Left lung (tissue), 4 donors: ENCODE measurements at regions not wholly inside any gene's neighbourhood (a gene's known extent, or its start where the extent isn't known, plus 50 kb on each side); places are given as distances from the start of the nearest gene placed in this dataset.

Experiments
- ATAC-seq: fragments of 200-7000 bp; cut with Tn5 transposase; one replicate; pipeline ENCODE4 v1.9.1; 2020; ENCODE audit warnings: moderate library complexity
- DNase-seq, 4 donors: peaks; one replicate each; pipeline ENCODE4 v3.0.0-alpha.2; 2013 to 2020
- H3K27ac ChIP-seq, 2 donors: fragments of 200-600 bp; sonication (generic) in 1 of 2; one replicate each; pipeline versions ENCODE4 v1.5.0 to v1.8.0; 2020 to 2021
- H3K27me3 ChIP-seq, 2 donors: fragments of 200-600 bp; sonication (generic) in 1 of 2; one replicate each; pipeline versions ENCODE4 v1.5.0 to v1.8.0; 2020 to 2021
- H3K36me3 ChIP-seq, 2 donors: fragments of 200-600 bp; sonication (generic) in 1 of 2; one replicate each; pipeline versions ENCODE4 v1.5.0 to v1.8.0; 2020 to 2021
- H3K4me1 ChIP-seq, 2 donors: fragments of 200-600 bp; one replicate each; pipeline ENCODE4 v1.8.0; 2021
- H3K4me3 ChIP-seq, 2 donors: fragments of 200-600 bp; sonication (generic) in 1 of 2; one replicate each; pipeline versions ENCODE4 v1.5.0 to v1.8.0; 2020 to 2021; ENCODE audit warnings: mild to moderate bottlenecking in 1 of 2
- H3K9me3 ChIP-seq, 2 donors: fragments of 200-600 bp; sonication (generic) in 1 of 2; one replicate each; pipeline versions ENCODE4 v1.5.0 to v1.8.0; 2020 to 2021
- intact Hi-C, 2 donors: fragments of 100-400 bp; cut with DNase I; formaldehyde crosslinking; loops; one replicate each; pipeline versions ENCODE4 v1.11.2 to v1.14.2; 2022
- TF ChIP-seq, protein P1 (sequence below), 2 donors: fragments of 200-600 bp; sonication (generic) in 1 of 2; IDR thresholded peaks; one replicate each; pipeline versions ENCODE4 v1.5.0 to v1.8.0; 2021; ENCODE audit warnings: antibody characterized with exemption in 2 of 2
- donor health status: DM: no; HTN: yes; CAD: no.
- donor health status: DM: no; HTN: no; CAD: no.

DNA sequence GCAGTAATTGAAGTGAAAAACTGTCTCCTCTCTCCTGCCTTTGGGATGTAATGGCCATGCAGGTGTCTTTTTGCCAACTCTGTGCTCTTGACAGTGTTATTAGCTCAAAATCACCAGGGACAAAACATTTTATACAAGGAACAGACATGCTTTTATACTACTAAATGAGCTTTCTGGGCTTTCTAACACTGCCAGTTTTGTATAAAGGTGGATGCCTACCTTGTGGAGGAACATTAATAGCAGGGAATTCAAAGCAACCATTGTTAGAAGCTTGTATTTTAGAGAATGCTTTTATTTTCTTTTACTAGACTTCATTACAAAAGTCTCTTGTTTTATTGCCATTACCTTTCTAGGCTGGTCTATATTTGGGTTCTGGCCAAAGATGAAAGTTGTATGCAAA, 54.7 kb upstream of the ARSJ start:
- ATAC-seq (no peak), DNase-seq (no peak)
- TF ChIP-seq, protein P1, sequence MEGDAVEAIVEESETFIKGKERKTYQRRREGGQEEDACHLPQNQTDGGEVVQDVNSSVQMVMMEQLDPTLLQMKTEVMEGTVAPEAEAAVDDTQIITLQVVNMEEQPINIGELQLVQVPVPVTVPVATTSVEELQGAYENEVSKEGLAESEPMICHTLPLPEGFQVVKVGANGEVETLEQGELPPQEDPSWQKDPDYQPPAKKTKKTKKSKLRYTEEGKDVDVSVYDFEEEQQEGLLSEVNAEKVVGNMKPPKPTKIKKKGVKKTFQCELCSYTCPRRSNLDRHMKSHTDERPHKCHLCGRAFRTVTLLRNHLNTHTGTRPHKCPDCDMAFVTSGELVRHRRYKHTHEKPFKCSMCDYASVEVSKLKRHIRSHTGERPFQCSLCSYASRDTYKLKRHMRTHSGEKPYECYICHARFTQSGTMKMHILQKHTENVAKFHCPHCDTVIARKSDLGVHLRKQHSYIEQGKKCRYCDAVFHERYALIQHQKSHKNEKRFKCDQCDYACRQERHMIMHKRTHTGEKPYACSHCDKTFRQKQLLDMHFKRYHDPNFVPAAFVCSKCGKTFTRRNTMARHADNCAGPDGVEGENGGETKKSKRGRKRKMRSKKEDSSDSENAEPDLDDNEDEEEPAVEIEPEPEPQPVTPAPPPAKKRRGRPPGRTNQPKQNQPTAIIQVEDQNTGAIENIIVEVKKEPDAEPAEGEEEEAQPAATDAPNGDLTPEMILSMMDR (IDR thresholded peaks at IDR 0.05), result no peak
- Histone ChIP-seq H3K4me3 (no peak overlapping the region), H3K4me1 (no peaks in the 10 kb centered on the region), H3K27me3 (no peaks in the 10 kb centered on the region), H3K36me3 (no peaks in the 10 kb centered on the region), H3K9me3 (no peaks in the 10 kb centered on the region), H3K27ac (no peak overlapping the region)
- intact Hi-C loops, result no loop called here

DNA sequence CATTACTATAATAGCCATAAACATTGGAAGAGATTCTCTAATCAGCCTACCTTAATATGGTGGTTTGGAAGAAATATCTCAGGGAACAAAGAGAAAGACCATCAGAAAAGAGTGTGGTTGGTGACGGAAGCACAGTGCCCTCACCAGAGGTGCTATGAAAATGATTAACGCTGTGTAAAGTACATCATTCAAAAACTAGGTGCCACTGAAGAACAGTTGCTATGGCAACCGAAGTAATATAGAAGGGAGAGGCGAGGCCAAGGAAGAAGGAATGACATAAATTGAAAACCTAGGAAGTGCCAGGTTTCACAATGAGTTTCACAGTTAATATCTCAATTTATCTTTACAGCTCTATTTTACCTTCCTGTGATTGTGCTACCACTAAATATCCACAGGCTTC, 57.0 kb upstream of the ARSJ start:
- Histone ChIP-seq H3K27me3 (no peaks in the 10 kb centered on the region), H3K4me1 (no peaks in the 10 kb centered on the region), H3K27ac (no peak overlapping the region), H3K36me3 (no peaks in the 10 kb centered on the region), H3K9me3 (no peaks in the 10 kb centered on the region), H3K4me3 (no peak overlapping the region)
- TF ChIP-seq, protein P1 (IDR thresholded peaks at IDR 0.05), result no peak
- ATAC-seq, result no peak
- DNase-seq, result peak in 1 of 4 donors; percentile 26
- intact Hi-C loops, result no loop called here

DNA sequence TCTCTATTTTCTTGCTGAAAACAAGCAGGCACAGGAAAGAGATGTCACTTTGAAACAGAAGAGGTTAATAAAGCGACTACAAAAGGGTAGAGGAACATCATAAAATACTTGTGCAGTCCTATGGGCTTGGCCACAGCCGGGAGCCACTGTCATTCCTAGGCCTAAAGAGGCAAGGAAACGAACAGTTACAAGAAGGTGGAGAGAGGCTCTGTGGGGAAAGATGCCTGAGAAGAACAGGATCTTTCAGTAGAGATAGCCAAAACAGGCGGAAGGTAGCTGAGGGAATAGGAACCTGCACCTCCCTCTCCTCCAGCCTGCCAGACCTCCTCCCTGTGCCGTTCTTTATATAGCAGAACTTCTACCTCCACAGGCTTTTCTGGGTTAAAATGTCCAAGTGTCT, 57.4 kb upstream of the ARSJ start:
- DNase-seq, result no peak
- TF ChIP-seq, protein P1 (IDR thresholded peaks at IDR 0.05), result no peak
- no peak overlapping the region for H3K4me3 ChIP-seq
- intact Hi-C loops, result no loop called here
- no peak overlapping the region for H3K27ac ChIP-seq
- H3K36me3 ChIP-seq, result no peaks in the 10 kb centered on the region
- H3K9me3 ChIP-seq, result no peaks in the 10 kb centered on the region
- H3K4me1 ChIP-seq, result no peaks in the 10 kb centered on the region
- no peaks in the 10 kb centered on the region for H3K27me3 ChIP-seq
- ATAC-seq, result no peak

DNA sequence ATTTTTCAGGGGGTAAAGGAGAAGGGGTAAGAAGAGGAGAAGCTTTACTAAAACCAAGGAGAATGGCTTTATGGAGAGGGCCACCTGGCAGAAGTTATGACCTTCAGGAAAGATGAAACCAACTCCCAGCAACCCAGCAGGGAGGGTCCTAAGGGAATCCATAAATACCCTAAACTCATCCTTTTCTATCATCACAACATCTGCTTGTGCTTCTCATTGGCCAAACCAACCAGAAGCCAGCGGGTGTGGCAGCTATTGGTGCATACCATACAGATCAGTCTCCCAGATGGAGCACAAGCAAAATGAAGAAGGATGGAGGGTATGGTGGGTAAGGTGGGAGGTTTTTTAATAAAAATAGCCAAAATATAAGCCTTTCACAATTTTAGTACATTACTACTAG, 58.5 kb upstream of the ARSJ start:
- H3K4me3 ChIP-seq, result no peak overlapping the region
- DNase-seq (no peak), ATAC-seq (no peak)
- TF ChIP-seq, protein P1 (IDR thresholded peaks at IDR 0.05), result no peak
- no peaks in the 10 kb centered on the region for H3K4me1 ChIP-seq
- no peaks in the 10 kb centered on the region for H3K27me3 ChIP-seq
- H3K9me3 ChIP-seq, result no peaks in the 10 kb centered on the region
- H3K27ac ChIP-seq, result no peak overlapping the region
- H3K36me3 ChIP-seq, result no peaks in the 10 kb centered on the region
- intact Hi-C loops, result no loop called here

DNA sequence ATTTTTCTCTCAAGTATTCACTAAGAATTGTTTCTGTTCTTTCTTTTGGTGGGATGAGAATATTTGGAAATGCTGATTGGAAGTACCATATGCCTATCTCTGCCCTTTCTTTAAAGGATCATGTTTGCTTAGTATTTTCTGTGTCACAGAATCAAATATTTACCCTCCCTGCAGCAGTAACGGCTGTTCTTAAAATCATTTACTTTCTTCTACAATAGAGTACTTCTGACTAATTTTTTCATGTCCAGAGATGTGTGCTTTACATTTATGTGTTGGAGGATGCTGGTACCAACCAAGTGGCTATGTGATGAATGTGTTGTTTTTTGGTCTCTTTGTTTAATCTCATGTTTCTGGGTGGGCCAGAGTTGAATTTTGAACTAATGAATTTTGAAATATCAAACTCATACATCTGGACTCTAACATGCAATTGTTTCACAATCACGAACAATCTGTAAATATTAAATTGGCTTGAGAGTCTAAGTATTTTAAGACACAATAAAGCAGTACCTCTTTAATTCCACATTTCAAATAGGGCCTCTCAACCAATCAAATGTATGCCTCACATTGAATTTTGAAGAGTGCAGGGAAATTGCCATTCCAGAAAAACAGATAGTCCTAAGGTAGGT, 59.4 kb upstream of the ARSJ start:
- Histone ChIP-seq H3K36me3 (no peaks in the 10 kb centered on the region), H3K4me1 (no peaks in the 10 kb centered on the region), H3K27ac (no peak overlapping the region), H3K9me3 (no peaks in the 10 kb centered on the region), H3K4me3 (no peak overlapping the region), H3K27me3 (no peaks in the 10 kb centered on the region)
- DNase-seq, result no peak
- ATAC-seq, result peak; percentile 73
- intact Hi-C loops, result no loop called here
- TF ChIP-seq, protein P1 (IDR thresholded peaks at IDR 0.05), result no peak
